Retinal pigment epithelial cell (primary cell): ENCODE measurements at regions not wholly inside any gene's neighbourhood (a gene's known extent, or its start where the extent isn't known, plus 50 kb on each side); places are given as distances from the start of the nearest gene placed in this dataset.

ENCODE experiments used
- DNase-seq: peaks from one replicate; pipeline ENCODE4 v3.0.0-alpha.2; 2010; ENCODE audit warnings: low read depth
- H3K4me3 ChIP-seq: 2 replicates; pipeline ENCODE4 v1.5.1; 2011; ENCODE audit warnings: mild to moderate bottlenecking, low read length, control low read depth, moderate library complexity
- TF ChIP-seq, protein P1 (sequence below): conservative IDR thresholded peaks from 2 replicates; pipeline ENCODE4 v1.5.1; 2011; ENCODE audit warnings: low read depth, low read length, control low read depth, inconsistent platforms

DNA sequence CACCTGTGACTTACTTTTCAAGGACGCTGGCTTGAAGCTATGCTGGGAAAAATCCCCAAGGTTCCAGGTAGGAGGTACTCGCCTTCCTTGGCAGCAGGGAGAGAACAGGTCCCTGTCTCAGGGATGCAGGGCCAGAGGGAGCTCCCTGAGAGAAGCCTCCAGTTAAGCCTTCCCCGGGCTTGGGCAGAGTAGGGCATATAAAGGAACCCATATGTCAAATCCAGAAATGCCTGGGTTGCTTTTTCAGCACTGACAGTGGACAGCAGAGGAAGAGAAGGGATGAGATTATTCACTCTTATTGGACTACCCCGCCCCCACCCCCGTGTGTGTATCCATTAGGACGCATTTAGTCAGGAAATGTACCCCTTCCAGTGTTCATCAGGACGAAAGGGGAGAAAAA is 89.3 kb upstream of the TEX51 start:
- DNase-seq, result no peak
- TF ChIP-seq, protein P1, sequence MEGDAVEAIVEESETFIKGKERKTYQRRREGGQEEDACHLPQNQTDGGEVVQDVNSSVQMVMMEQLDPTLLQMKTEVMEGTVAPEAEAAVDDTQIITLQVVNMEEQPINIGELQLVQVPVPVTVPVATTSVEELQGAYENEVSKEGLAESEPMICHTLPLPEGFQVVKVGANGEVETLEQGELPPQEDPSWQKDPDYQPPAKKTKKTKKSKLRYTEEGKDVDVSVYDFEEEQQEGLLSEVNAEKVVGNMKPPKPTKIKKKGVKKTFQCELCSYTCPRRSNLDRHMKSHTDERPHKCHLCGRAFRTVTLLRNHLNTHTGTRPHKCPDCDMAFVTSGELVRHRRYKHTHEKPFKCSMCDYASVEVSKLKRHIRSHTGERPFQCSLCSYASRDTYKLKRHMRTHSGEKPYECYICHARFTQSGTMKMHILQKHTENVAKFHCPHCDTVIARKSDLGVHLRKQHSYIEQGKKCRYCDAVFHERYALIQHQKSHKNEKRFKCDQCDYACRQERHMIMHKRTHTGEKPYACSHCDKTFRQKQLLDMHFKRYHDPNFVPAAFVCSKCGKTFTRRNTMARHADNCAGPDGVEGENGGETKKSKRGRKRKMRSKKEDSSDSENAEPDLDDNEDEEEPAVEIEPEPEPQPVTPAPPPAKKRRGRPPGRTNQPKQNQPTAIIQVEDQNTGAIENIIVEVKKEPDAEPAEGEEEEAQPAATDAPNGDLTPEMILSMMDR, result no peak
- no peak overlapping the region for H3K4me3 ChIP-seq

DNA sequence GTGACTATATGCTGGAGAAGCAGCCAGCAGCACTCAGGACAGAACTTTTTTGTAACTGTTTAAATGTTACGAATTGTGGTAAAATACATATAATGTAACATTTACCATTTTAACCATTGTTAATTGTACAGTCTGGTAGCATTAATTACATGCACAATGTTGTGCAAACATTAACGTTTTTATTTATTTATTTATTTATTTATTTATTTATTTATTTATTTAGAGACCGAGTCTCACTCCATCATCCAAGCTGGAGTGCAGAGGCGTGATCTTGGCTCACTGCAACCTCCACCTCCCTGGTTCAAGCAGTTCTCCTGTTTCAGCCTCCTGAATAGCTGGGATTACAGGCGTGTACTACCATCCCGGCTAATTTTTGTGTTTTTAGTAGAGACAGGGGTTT is 88.7 kb upstream of the TEX51 start:
- DNase-seq, result no peak
- TF ChIP-seq, protein P1, result no peak
- H3K4me3 ChIP-seq, result no peak overlapping the region

DNA sequence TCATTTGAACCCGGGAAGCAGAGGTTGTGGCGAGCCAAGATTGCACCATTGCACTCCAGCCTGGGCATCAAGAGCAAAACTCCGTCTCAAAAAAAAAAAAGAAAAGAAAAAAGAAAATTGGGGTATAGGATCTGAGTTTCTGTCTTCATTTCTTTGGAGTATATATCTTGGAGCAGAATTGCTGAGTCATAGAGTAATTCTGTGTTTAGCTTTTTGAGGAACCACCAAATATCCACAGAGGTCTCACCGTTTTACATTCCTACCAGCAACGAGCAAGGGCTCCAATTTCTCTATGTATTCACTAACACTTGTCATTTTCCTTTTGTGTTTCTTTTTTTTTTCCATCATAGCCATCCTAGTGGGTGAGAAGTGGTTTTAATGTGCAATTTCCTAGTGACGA is 87.6 kb upstream of the TEX51 start:
- TF ChIP-seq, protein P1, result no peak

DNA sequence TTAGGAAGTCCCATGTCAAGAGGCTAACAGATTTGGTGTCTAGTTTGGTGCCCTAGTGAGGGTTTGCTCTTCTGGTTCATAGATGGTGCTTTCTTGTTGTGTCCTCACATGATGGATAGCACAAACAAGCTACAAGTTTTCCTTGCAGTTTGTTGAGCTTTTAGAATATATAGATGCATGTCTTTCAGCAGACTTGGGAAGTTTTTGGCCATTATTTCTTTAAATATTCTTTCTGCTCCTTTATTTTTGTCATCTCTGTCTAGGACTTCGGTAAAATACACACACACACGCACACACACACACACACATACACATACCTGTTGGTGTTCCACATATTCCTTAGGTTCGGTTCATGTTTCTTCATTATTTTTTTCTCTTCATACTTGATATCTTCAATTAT is 81.5 kb upstream of the TEX51 start:
- TF ChIP-seq, protein P1, result no peak

More for the DNA sequence above, 87.6 kb upstream of the TEX51 start:
- H3K4me3 ChIP-seq, result no peak overlapping the region
- no peak for DNase-seq

DNA sequence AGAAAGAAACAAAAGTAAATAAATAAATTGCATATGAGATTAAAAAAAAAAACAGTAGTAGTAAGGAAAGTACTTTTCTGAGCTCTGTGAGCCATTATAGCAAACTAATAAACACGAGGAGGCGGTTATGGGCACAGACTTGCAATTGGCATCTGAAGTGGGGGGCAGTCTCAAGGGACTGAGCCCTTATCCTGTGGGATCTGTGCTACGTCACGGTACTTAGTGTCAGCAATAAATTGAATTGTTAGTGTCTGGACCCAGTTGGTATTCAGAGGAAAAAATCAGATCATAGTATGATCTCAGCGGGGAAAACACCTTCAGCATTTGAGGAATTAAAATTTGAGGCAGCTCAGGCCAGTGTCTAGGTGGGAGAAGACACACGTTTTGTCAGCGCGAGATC is 76.6 kb upstream of the TEX51 start:
- TF ChIP-seq, protein P1, result no peak
- H3K4me3 ChIP-seq, result no peak overlapping the region
- DNase-seq, result no peak

More for the DNA sequence above, 81.5 kb upstream of the TEX51 start:
- H3K4me3 ChIP-seq, result no peak overlapping the region
- DNase-seq, result no peak

DNA sequence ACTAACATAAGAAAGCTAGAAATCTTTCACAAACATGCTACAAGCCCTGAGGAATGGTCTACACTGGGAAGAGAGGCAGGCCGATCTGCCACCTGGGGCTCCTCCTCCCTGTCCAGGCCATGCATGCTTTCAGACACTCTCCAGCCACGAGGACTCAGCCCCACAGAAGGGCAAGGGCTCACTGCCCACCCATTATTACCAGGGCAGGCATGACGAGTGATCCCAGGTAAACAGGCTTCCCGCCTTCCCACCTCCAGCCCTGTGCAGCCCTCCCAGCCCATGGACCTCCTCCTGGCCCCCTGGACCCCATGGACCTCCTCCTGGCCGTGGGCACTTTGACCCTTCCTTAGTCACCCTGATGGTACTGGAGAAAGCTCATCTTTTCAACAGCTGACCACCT is 75.8 kb upstream of the TEX51 start:
- H3K4me3 ChIP-seq, result no peak overlapping the region
- TF ChIP-seq, protein P1, result no peak
- no peak for DNase-seq

DNA sequence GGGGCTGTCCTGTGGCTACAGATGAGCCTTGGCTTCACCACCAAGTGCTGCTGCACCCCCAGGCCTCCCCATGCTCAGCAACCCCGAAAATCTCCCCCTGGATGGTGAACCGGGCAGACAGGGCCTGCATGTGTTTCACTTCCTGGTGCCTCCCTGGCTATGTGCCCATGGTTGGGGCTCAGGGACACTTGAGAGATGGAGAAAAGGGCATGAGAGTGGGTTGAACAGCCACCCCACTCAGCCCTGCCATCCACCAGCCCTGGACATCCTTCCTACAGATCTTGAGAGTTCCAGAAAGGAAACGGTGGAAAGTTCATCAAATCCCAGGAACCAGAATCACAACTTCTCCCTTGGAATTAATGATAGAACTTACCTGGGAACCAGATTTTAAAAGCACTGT is 74.7 kb upstream of the TEX51 start:
- H3K4me3 ChIP-seq, result no peak overlapping the region
- DNase-seq, result no peak
- TF ChIP-seq, protein P1, result no peak
